AG04450 (cell line): ENCODE measurements at regions not wholly inside any gene's neighbourhood (a gene's known extent, or its start where the extent isn't known, plus 50 kb on each side); places are given as distances from the start of the nearest gene placed in this dataset.
"Not testable (repeated sequence)": the region's sequence is repeated elsewhere in the genome, so short reads cannot be mapped to it uniquely, and the experiment has no call there.

ENCODE experiments used
- CTCF ChIA-PET: fragments of 300-600, 350-600 bp; formaldehyde crosslinking; extraction: SDS; loops from one replicate; lab custom pipeline; 2022; ENCODE audit warnings: antibody characterized with exemption, inconsistent platforms; lab: Charles Lee
- POLR2A ChIA-PET: fragments of 350-600 bp; formaldehyde crosslinking; extraction: SDS; loops from one replicate; lab custom pipeline; 2021; ENCODE audit warnings: antibody characterized with exemption, inconsistent platforms; lab: Yijun Ruan, JAX
- DNase-seq: peaks from one replicate; pipeline ENCODE4 v3.0.0-alpha.2; 2011; ENCODE audit warnings: low read depth, low spot score
- H3K27ac ChIP-seq: one replicate; pipeline ENCODE4 v1.5.1; 2012; ENCODE audit warnings: low read depth, low read length, control low read depth
- H3K27me3 ChIP-seq: one replicate; pipeline ENCODE4 v1.6.0; 2012; ENCODE audit warnings: low read length; ENCODE audit not compliant: control insufficient read depth, insufficient read depth
- H3K4me3 ChIP-seq: 2 replicates; pipeline ENCODE4 v1.5.1; 2011; ENCODE audit warnings: mild to moderate bottlenecking, low read depth, low read length, control low read depth
- H3K9me3 ChIP-seq: 2 replicates; pipeline ENCODE4 v1.5.1; 2012; ENCODE audit warnings: low read length; ENCODE audit not compliant: control insufficient read depth, insufficient read depth
- TF ChIP-seq, protein P1 (sequence below): IDR thresholded peaks from 2 replicates; pipeline ENCODE4 v1.5.1; 2011; ENCODE audit warnings: low read depth, low read length, control low read depth, inconsistent platforms

DNA sequence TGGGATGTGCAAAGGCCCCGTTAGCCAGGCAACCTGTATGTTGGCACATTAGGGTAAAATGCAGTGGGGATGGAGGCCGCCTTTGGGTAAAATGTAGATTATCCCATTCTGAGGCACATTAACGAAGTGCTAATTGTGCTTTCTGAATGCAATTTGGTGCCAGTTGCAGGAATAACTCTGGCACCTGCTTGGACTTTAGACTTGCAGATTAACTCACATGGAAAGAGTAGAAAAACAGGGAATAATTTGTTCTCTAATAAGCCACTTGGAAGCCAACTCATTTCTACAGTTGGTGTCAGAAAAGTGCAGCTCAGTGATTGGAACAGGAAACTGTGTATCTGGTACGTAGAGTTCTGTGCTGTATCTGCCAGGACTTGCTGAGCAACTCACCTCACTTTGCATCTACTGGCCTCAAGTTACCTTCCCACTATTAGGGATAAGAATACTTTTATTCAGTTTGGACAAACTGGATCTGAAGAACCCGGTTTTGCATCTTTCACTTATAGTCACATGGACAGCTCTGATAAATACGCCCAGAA lies 377.4 kb upstream of the PODXL start:
- H3K27ac ChIP-seq = no peak overlapping the region
- POLR2A ChIA-PET = no interaction called here
- no peaks in the 10 kb centered on the region for H3K9me3 ChIP-seq
- no peaks in the 10 kb centered on the region for H3K27me3 ChIP-seq
- H3K4me3 ChIP-seq = no peak overlapping the region
- DNase-seq = no peak
- CTCF ChIA-PET = no interaction called here
- TF ChIP-seq, protein P1, sequence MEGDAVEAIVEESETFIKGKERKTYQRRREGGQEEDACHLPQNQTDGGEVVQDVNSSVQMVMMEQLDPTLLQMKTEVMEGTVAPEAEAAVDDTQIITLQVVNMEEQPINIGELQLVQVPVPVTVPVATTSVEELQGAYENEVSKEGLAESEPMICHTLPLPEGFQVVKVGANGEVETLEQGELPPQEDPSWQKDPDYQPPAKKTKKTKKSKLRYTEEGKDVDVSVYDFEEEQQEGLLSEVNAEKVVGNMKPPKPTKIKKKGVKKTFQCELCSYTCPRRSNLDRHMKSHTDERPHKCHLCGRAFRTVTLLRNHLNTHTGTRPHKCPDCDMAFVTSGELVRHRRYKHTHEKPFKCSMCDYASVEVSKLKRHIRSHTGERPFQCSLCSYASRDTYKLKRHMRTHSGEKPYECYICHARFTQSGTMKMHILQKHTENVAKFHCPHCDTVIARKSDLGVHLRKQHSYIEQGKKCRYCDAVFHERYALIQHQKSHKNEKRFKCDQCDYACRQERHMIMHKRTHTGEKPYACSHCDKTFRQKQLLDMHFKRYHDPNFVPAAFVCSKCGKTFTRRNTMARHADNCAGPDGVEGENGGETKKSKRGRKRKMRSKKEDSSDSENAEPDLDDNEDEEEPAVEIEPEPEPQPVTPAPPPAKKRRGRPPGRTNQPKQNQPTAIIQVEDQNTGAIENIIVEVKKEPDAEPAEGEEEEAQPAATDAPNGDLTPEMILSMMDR = no peak

DNA sequence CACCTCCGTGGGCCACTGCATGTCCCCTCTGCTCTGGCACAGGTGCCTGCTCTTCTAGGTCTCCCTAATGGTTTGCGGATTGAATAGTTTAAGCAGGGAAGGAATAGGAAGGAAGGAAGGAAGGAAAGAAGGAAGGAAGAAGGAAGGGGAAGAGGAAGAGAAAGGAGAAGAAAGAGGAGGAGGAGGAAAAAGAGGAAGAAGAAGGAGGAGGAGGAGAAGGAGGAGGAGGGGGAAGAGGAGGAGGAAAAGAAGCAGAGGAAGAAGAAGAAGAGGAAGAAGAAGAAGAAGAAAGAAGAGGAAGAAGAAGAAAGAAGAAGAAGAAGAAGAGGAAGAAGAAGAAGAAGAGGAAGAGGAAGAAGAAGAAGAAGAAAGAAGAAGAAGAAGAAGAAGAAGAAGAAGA lies 376.8 kb upstream of the PODXL start:
- H3K4me3 ChIP-seq, POLR2A ChIA-PET, H3K27ac ChIP-seq, H3K9me3 ChIP-seq, DNase-seq, H3K27me3 ChIP-seq, CTCF ChIA-PET: not testable (repeated sequence)

DNA sequence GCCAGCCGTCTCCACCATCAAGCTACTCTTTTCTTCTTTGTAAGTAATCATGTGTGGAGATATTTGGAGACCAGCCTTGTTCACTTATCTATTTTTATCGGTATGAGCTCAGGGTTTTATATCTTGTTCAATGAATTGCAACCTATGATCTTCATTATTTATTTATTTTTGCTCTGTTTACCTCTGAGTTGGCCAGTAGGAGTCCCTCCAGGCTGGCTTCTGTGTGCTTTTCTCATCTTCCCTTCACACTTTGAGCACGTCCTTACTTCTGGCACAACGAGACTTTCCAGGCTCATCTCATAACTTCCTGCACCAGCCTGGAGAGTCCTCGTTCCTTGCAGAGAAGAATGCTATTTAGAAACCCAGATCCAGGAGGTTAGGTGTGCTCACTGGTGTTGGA lies 375.8 kb upstream of the PODXL start:
- Histone ChIP-seq H3K27ac (no peak overlapping the region), H3K27me3 (no peaks in the 10 kb centered on the region), H3K9me3 (no peaks in the 10 kb centered on the region), H3K4me3 (no peak overlapping the region)
- ChIA-PET CTCF (interaction anchor here (1.8 kb wide), 1 partner anchor 13 kb away, joined by 8 read pairs; no protein-coding TSS in a partner anchor), POLR2A (no interaction called here)
- TF ChIP-seq, protein P1 = no peak
- DNase-seq = no peak

DNA sequence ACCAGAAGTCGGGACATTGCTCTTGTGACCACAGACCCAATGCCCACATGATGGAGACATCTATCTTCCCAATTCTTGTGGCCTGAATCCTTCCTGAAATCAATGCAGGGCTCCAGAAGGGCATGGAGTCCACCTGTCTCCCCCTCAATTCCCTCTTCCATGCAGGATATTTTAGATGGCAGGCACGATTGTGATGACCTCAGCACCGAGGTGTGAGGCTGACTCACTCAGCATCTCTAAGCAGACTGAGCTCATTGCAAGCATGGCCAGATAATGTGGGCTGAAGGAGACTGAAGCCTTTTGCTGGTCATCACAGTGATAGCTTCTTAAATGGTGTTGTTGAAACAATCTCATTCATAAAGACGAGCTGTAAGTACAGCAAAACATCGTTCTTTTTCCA lies 374.9 kb upstream of the PODXL start:
- POLR2A ChIA-PET = no interaction called here
- no peaks in the 10 kb centered on the region for H3K27me3 ChIP-seq
- DNase-seq = no peak
- no peaks in the 10 kb centered on the region for H3K9me3 ChIP-seq
- H3K27ac ChIP-seq = no peak overlapping the region
- TF ChIP-seq, protein P1 = no peak
- CTCF ChIA-PET = interaction anchor here (1.8 kb wide), 1 partner anchor 14 kb away, joined by 8 read pairs; no protein-coding TSS in a partner anchor
- H3K4me3 ChIP-seq = no peak overlapping the region

DNA sequence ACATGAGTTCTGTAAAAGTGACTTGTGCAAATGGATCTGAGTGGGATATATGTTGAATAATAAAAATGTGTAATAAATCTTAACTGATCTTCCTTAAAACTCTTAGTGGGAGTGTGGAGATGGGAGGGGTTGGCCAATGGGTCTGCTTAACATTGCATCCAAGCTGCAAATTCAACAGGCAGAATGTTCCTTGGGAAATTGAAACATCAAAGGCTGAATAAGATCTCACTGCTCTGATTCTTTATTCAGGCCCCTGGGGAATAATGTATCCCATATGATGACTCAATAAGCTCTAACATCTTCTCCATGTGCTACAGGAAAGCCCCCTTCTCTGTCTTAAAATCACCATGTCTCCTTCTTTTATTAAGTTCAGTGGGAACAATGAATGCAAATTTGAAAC lies 373.2 kb upstream of the PODXL start:
- ChIA-PET CTCF (no interaction called here), POLR2A (no interaction called here)
- DNase-seq = no peak

More for the DNA sequence above, 373.2 kb upstream of the PODXL start:
- no peak overlapping the region for H3K4me3 ChIP-seq
- no peaks in the 10 kb centered on the region for H3K9me3 ChIP-seq
- no peaks in the 10 kb centered on the region for H3K27me3 ChIP-seq
- no peak overlapping the region for H3K27ac ChIP-seq
- TF ChIP-seq, protein P1 = no peak
